ES-I3 (cell line): ENCODE measurements at regions not wholly inside any gene's neighbourhood (a gene's known extent, or its start where the extent isn't known, plus 50 kb on each side); places are given as distances from the start of the nearest gene placed in this dataset.

Experiments used
- H3K36me3 ChIP-seq: 2 replicates; pipeline ENCODE4 v1.6.1; 2013; ENCODE audit warnings: mild to moderate bottlenecking, low read length, control low read depth, moderate library complexity; ENCODE audit not compliant: insufficient read depth
- H3K4me1 ChIP-seq: 2 replicates; pipeline ENCODE4 v1.6.1; 2013; ENCODE audit warnings: mild to moderate bottlenecking, control low read depth, low read length; ENCODE audit not compliant: insufficient read depth
- H3K9ac ChIP-seq: 2 replicates; pipeline ENCODE4 v1.6.1; 2013; ENCODE audit warnings: low read depth, mild to moderate bottlenecking, low read length, moderate library complexity
- H3K9me3 ChIP-seq: 2 replicates; pipeline ENCODE4 v1.6.1; 2013; ENCODE audit warnings: mild to moderate bottlenecking, low read length, moderate library complexity; ENCODE audit not compliant: control insufficient read depth, insufficient read depth

- Histone ChIP-seq H3K9ac (no peak overlapping the region), H3K36me3 (no peaks in the 10 kb centered on the region), H3K4me1 (peaks cover 13% of the 10 kb centered on the region), H3K9me3 (no peaks in the 10 kb centered on the region)
These were observed 51.7 kb downstream of the FAM50B start for GRCh38 chr6:3900744-3901336.

- H3K4me1 ChIP-seq, result peaks cover 18% of the 10 kb centered on the region
- no peak overlapping the region for H3K9ac ChIP-seq
- H3K9me3 ChIP-seq, result no peaks in the 10 kb centered on the region
- no peaks in the 10 kb centered on the region for H3K36me3 ChIP-seq
These were observed 53.9 kb downstream of the FAM50B start for GRCh38 chr6:3902871-3903648.

DNA sequence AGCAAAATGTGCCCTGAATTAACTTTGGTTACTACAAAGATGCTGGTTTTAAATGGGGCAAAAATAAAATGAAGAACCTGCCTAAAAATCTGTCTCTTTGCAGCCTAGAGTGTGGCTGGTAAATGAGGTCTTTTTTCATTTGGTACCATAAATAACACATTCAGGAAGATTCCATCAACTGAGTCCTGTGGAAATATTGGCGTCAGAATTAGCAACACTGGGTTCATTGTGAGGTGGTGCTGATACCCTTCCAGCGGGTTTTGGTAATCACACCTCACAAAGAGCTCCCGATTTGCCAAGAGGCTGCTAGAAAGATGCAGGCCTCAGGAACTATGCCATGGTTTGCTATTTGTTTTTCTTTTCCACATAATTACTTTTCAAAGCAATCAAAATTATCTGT is 55.3 kb downstream of the FAM50B start:
- no peaks in the 10 kb centered on the region for H3K36me3 ChIP-seq
- H3K9me3 ChIP-seq, result no peaks in the 10 kb centered on the region
- peaks cover 18% of the 10 kb centered on the region for H3K4me1 ChIP-seq
- H3K9ac ChIP-seq, result no peak overlapping the region

DNA sequence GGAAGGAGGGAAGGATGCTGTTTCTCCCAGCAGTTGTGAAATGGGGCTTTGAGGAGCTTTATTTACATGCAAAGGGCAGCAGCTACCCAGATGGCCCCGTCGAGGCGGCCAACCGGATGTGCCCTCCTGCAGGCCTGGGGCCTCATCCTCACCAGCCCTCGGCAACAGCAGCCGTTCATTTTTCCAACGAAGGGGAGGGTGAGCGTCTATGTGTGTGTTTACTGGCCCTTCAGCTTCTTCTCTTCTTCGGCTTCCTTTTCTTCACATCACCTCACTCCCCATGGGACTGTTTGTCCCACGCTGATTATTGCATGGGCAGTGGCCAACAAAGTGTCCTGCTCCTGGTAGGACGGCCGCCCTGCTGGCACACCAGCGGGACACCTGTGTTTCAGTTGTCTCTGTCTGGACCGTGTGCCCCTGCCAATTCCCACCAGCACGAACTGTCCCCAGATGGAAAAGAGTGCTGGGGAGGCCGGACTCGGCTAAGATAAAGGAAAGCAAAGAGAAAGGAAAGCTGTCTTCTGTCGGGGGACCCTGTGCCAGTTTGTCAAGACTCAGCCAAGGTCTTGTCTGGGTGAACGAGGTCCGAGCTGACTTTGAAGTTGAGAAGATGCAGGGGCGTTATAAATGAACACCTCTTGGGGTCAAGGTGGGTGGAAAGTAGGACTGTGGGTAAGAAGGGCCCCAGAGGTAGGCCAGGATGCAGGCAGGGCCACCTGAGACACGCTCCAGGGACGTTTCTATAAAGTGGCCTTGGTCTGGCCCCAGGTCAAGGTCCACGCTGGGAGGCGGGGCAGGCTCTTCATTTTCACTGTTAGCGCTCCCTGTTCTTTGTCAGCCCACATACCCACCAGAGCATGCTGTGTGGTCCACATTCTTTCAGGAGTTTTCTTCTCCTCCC is 57.0 kb downstream of the FAM50B start:
- Histone ChIP-seq H3K9ac (no peak overlapping the region), H3K36me3 (no peaks in the 10 kb centered on the region), H3K9me3 (no peaks in the 10 kb centered on the region), H3K4me1 (peaks cover 18% of the 10 kb centered on the region)

DNA sequence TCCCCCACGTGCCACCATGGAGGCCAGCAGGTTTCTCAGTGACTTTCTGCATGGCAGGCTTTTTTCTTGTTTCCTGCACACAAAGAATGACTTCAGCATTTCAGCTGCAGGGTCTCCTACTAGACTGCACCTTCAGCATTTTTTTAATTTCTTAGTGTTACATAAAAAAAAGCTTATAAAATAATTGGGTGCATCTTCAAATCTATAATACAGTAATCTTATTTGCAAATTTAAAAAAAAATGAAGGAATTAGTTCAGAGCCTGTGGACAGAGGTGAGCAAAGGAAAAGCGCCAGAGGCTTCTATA is 57.6 kb downstream of the FAM50B start:
- Histone ChIP-seq H3K9ac (no peak overlapping the region), H3K36me3 (no peaks in the 10 kb centered on the region), H3K4me1 (peaks cover 18% of the 10 kb centered on the region), H3K9me3 (no peaks in the 10 kb centered on the region)

DNA sequence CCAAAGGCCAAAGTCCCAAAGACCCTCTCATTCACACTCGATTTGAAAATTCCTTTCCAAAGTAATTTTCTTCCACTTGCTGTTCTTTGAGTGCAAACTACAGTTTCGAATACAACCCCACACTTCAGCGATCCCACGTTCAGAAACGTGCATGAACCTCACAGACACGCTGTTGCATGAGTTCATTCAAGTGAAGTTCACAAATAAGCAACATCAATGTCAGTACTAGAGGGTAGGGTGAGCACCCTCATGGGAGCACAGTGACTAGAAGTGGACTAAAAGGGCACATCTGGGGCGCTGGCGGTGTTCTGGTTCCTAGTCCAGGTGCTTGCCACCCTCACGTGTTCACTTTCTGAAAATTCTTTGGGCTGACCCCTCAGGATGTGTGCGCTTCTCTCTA is 59.0 kb downstream of the FAM50B start:
- Histone ChIP-seq H3K4me1 (peaks cover 18% of the 10 kb centered on the region), H3K36me3 (no peaks in the 10 kb centered on the region), H3K9ac (no peak overlapping the region), H3K9me3 (no peaks in the 10 kb centered on the region)

GRCh38 chr6:3908961-3909360 is 59.8 kb downstream of the FAM50B start:
- Histone ChIP-seq H3K9me3 (no peaks in the 10 kb centered on the region), H3K4me1 (peaks cover 18% of the 10 kb centered on the region), H3K9ac (no peak overlapping the region), H3K36me3 (no peaks in the 10 kb centered on the region)

GRCh38 chr6:3910106-3910663 is 61.0 kb downstream of the FAM50B start:
- H3K36me3 ChIP-seq, result no peaks in the 10 kb centered on the region
- H3K9me3 ChIP-seq, result no peaks in the 10 kb centered on the region
- peaks cover 15% of the 10 kb centered on the region for H3K4me1 ChIP-seq
- no peak overlapping the region for H3K9ac ChIP-seq

- no peaks in the 10 kb centered on the region for H3K9me3 ChIP-seq
- H3K36me3 ChIP-seq, result no peaks in the 10 kb centered on the region
- H3K9ac ChIP-seq, result no peak overlapping the region
- peaks cover 6% of the 10 kb centered on the region; the same call in 1 of the 2 replicates for H3K4me1 ChIP-seq
These were observed 62.0 kb downstream of the FAM50B start for GRCh38 chr6:3911130-3911529.

- H3K9me3 ChIP-seq, result no peaks in the 10 kb centered on the region
- no peak overlapping the region for H3K9ac ChIP-seq
- no peaks in the 10 kb centered on the region for H3K36me3 ChIP-seq
- no peaks in the 10 kb centered on the region; the same call in 1 of the 2 replicates for H3K4me1 ChIP-seq
These were observed 62.6 kb downstream of the FAM50B start for GRCh38 chr6:3911614-3912336.

- Histone ChIP-seq H3K9ac (no peak overlapping the region), H3K4me1 (no peaks in the 10 kb centered on the region; the same call in 1 of the 2 replicates), H3K9me3 (no peaks in the 10 kb centered on the region; the same call in 1 of the 2 replicates), H3K36me3 (no peaks in the 10 kb centered on the region)
These were observed 63.3 kb downstream of the FAM50B start for GRCh38 chr6:3912361-3913076.

- H3K36me3 ChIP-seq, result no peaks in the 10 kb centered on the region
These were observed 64.1 kb downstream of the FAM50B start for GRCh38 chr6:3913077-3913957.

DNA sequence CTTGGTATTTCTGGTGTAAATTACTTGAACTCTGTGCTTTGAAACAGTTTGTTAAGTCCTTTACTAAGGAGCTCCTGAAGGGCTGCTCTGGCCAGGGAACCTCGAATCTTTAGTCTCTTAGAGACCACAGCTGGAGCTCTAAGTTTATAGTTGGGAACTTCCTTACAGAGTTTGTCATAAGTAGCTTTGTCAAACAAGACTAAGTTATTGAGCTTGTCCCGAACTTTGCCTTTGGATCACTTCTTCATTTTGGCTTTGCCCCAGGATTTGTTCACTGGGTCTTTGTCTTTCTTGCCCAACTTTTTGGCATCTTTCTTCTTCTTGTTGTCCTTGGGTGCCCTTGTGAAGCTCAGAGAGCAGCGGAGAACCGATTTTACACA is 64.8 kb downstream of the FAM50B start:
- Histone ChIP-seq H3K4me1 (peaks cover 1% of the 10 kb centered on the region; the same call in 1 of the 2 replicates), H3K9me3 (no peaks in the 10 kb centered on the region; the same call in 1 of the 2 replicates), H3K36me3 (no peaks in the 10 kb centered on the region), H3K9ac (no peak overlapping the region)

More at GRCh38 chr6:3913077-3913957, 64.1 kb downstream of the FAM50B start:
- no peaks in the 10 kb centered on the region; the same call in 1 of the 2 replicates for H3K4me1 ChIP-seq
- H3K9ac ChIP-seq, result no peak overlapping the region
- H3K9me3 ChIP-seq, result no peaks in the 10 kb centered on the region; the same call in 1 of the 2 replicates
